Transverse colon (tissue), 4 donors: ENCODE measurements at regions not wholly inside any gene's neighbourhood (a gene's known extent, or its start where the extent isn't known, plus 50 kb on each side); places are given as distances from the start of the nearest gene placed in this dataset.

Source experiments
- CTCF ChIP-seq, 5 experiments: fragments of 200-600 bp in 3 of 5; fragments of 450-650 bp in 2 of 5; sonication (generic) in 3 of 5; IDR thresholded peaks; 1 replicate in 2 of 5; 2 replicates in 3 of 5; pipeline ENCODE4 v1.5.1; 2016 to 2017; ENCODE audit warnings: antibody characterized with exemption in 5 of 5, inconsistent platforms in 3 of 5, mild to moderate bottlenecking in 2 of 5, moderate library complexity in 1 of 5
- POLR2A ChIP-seq: fragments of 450-650 bp; IDR thresholded peaks from one replicate; pipeline ENCODE4 v1.6.1; 2016; ENCODE audit warnings: antibody characterized with exemption, mild to moderate bottlenecking, moderate library complexity
- POLR2AphosphoS5 ChIP-seq, 3 donors: sonication (generic); formaldehyde crosslinking; IDR thresholded peaks; one replicate each; pipeline ENCODE4 v1.6.1; 2016; ENCODE audit warnings: antibody characterized with exemption in 3 of 3

- TF ChIP-seq POLR2A (no peak), CTCF (IDR thresholded peaks at IDR 0.05) (no peak), POLR2AphosphoS5 (IDR thresholded peaks at IDR 0.05) (no peak)
Measured at GRCh38 chr4:180823108-180823507, 1420.1 kb upstream of the TENM3 start.
